ENCODE measurements at regions not wholly inside any gene's neighbourhood (a gene's known extent, or its start where the extent isn't known, plus 50 kb on each side); places are given as distances from the start of the nearest gene placed in this dataset.

DNA sequence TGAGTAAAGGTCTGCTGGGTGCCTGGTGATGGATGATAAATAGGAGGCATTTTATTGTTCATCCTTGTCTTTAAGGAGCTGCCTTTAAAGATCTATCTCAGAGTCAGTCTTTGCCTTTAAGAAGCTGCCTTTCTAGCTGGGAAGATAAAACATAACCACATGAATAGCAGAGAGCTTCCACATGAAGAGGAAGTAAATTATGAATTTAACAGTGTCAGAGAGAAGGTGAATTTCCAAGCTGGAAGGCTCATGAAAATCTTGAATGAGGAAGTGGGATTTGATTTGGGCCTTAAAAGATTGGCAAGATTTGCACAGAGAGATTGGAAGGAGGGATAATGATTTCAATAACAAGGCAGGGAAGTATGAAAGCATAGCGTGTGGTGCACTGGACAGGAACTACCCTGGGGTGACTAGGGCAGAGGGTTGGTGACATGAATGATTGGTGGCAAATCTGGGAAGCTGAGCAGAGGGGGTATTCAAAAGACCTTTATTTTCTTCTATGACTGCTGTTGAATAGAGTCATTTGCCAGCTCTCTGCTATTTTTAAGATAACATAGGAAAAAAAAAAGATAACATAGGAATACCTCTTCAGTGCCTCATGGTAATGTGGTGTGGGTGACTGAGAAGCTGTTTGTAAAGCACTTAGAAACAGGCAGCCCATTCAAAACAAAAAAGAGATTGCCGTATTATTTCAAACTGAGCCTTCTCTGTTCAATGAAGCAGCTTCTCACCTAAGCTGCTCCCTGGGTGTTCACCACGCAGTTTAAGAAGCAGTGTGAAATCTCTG is 591.6 kb downstream of the PKHD1 start:
- Histone ChIP-seq H2AFZ (ENCODE audit: low read depth, low read length) (no peak overlapping the region), H3K27me3 (ENCODE audit: insufficient read depth, low read depth, low read length) (no peaks in the 10 kb centered on the region), H3K27ac (ENCODE audit: low read length) (no peak overlapping the region), H3K36me3 (ENCODE audit: insufficient read depth, low read length) (no peaks in the 10 kb centered on the region), H3K79me2 (replicated peaks; ENCODE audit: insufficient read depth, low read length) (no peaks in the 10 kb centered on the region), H3K9me2 (ENCODE audit: insufficient read depth, low read length) (no peaks in the 10 kb centered on the region), H3K9me3 (ENCODE audit: low read length) (no peaks in the 10 kb centered on the region), H3F3A (ENCODE audit: insufficient read depth, low read length, poor library complexity, severe bottlenecking) (no peaks in the 10 kb centered on the region), H3K4me2 (ENCODE audit: low read length) (no peak overlapping the region), H4K20me1 (ENCODE audit: insufficient read depth) (no peaks in the 10 kb centered on the region), H3K9ac (ENCODE audit: low read length) (no peak overlapping the region), H3K4me3 (ENCODE audit: low read length) (no peak overlapping the region)
- TF ChIP-seq SMC3 (conservative IDR thresholded peaks at IDR 0.05; ENCODE audit: poor library complexity) = no peak
- TF ChIP-seq, protein P1, sequence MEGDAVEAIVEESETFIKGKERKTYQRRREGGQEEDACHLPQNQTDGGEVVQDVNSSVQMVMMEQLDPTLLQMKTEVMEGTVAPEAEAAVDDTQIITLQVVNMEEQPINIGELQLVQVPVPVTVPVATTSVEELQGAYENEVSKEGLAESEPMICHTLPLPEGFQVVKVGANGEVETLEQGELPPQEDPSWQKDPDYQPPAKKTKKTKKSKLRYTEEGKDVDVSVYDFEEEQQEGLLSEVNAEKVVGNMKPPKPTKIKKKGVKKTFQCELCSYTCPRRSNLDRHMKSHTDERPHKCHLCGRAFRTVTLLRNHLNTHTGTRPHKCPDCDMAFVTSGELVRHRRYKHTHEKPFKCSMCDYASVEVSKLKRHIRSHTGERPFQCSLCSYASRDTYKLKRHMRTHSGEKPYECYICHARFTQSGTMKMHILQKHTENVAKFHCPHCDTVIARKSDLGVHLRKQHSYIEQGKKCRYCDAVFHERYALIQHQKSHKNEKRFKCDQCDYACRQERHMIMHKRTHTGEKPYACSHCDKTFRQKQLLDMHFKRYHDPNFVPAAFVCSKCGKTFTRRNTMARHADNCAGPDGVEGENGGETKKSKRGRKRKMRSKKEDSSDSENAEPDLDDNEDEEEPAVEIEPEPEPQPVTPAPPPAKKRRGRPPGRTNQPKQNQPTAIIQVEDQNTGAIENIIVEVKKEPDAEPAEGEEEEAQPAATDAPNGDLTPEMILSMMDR (IDR thresholded peaks at IDR 0.05; ENCODE audit: poor library complexity, severe bottlenecking) = no peak
- no peak for TF ChIP-seq RAD21 (conservative IDR thresholded peaks at IDR 0.05)

DNA sequence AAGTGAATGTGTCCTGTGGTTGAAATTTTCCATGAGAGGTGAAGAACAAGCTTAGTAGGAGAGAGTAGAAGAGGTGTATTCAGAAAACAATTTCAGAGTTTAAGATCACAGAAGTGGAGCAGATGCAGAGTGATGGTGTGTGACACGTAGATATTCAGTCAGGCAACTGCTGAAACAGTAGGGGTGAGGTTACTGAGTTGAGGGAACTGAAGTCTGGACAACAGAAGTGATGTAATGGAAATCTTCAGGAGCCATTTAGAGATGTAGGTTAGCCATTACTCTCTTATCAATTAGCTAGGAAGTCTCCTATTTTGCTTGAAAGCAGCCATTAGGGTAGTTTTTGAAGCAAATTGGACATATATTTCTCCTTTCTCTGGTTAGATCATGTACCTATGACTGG is 584.4 kb downstream of the PKHD1 start:
- H3K4me3 ChIP-seq (ENCODE audit: low read length) = no peak overlapping the region
- peaks cover 5% of the 10 kb centered on the region for H3K9me3 ChIP-seq (ENCODE audit: low read length)
- no peaks in the 10 kb centered on the region for H3K27me3 ChIP-seq (ENCODE audit: insufficient read depth, low read depth, low read length)
- H2AFZ ChIP-seq (ENCODE audit: low read depth, low read length) = no peak overlapping the region
- H3K9ac ChIP-seq (ENCODE audit: low read length) = no peak overlapping the region
- no peak overlapping the region for H3K27ac ChIP-seq (ENCODE audit: low read length)
- no peaks in the 10 kb centered on the region for H3K9me2 ChIP-seq (ENCODE audit: insufficient read depth, low read length)
- no peaks in the 10 kb centered on the region for H4K20me1 ChIP-seq (ENCODE audit: insufficient read depth)
- H3K4me2 ChIP-seq (ENCODE audit: low read length) = no peak overlapping the region
- TF ChIP-seq EP300 (conservative IDR thresholded peaks at IDR 0.05; ENCODE audit: poor library complexity, severe bottlenecking) (no peak), RAD21 (conservative IDR thresholded peaks at IDR 0.05) (no peak), MXI1 (conservative IDR thresholded peaks at IDR 0.05; ENCODE audit: poor library complexity, severe bottlenecking) (no peak), POLR2AphosphoS5 (IDR thresholded peaks at IDR 0.05) (no peak), TAF1 (IDR thresholded peaks at IDR 0.05; ENCODE audit: low read depth) (no peak), SMC3 (conservative IDR thresholded peaks at IDR 0.05; ENCODE audit: poor library complexity) (no peak), EZH2 (IDR thresholded peaks at IDR 0.05; ENCODE audit: borderline replicate concordance, insufficient read depth, low read length, poor library complexity, severe bottlenecking) (no peak)
- TF ChIP-seq, protein P1 (IDR thresholded peaks at IDR 0.05; ENCODE audit: poor library complexity, severe bottlenecking) = no peak
- TF ChIP-seq, protein P2, sequence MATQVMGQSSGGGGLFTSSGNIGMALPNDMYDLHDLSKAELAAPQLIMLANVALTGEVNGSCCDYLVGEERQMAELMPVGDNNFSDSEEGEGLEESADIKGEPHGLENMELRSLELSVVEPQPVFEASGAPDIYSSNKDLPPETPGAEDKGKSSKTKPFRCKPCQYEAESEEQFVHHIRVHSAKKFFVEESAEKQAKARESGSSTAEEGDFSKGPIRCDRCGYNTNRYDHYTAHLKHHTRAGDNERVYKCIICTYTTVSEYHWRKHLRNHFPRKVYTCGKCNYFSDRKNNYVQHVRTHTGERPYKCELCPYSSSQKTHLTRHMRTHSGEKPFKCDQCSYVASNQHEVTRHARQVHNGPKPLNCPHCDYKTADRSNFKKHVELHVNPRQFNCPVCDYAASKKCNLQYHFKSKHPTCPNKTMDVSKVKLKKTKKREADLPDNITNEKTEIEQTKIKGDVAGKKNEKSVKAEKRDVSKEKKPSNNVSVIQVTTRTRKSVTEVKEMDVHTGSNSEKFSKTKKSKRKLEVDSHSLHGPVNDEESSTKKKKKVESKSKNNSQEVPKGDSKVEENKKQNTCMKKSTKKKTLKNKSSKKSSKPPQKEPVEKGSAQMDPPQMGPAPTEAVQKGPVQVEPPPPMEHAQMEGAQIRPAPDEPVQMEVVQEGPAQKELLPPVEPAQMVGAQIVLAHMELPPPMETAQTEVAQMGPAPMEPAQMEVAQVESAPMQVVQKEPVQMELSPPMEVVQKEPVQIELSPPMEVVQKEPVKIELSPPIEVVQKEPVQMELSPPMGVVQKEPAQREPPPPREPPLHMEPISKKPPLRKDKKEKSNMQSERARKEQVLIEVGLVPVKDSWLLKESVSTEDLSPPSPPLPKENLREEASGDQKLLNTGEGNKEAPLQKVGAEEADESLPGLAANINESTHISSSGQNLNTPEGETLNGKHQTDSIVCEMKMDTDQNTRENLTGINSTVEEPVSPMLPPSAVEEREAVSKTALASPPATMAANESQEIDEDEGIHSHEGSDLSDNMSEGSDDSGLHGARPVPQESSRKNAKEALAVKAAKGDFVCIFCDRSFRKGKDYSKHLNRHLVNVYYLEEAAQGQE (IDR thresholded peaks at IDR 0.05; ENCODE audit: borderline replicate concordance) = no peak
- no peaks in the 10 kb centered on the region for H3K36me3 ChIP-seq (ENCODE audit: insufficient read depth, low read length)
- no peaks in the 10 kb centered on the region for H3K79me2 ChIP-seq (replicated peaks; ENCODE audit: insufficient read depth, low read length)
- no peaks in the 10 kb centered on the region for H3F3A ChIP-seq (ENCODE audit: insufficient read depth, low read length, poor library complexity, severe bottlenecking)

All from neural cell (in vitro differentiated cells).